Lung (tissue), 11 donors: ENCODE measurements at regions not wholly inside any gene's neighbourhood (a gene's known extent, or its start where the extent isn't known, plus 50 kb on each side); places are given as distances from the start of the nearest gene placed in this dataset.
A peak's percentile ranks its signal among the peaks of the same experiment; 100 is the strongest.

Source experiments
- ATAC-seq: fragments of 200-7000 bp; cut with Tn5 transposase; one replicate; pipeline ENCODE4 v1.9.1; 2020; ENCODE audit warnings: moderate number of reproducible peaks; ENCODE audit not compliant: insufficient read depth, low FRiP score
- DNase-seq, 3 donors: peaks; one replicate each; pipeline ENCODE4 v3.0.0-alpha.2; 2013 to 2017
- H3K27ac ChIP-seq, 2 donors: one replicate each; pipeline ENCODE4 v1.5.1; 2013; ENCODE audit warnings: mild to moderate bottlenecking in 2 of 2, moderate library complexity in 2 of 2, control low read depth in 1 of 2, inconsistent platforms in 1 of 2, low read depth in 1 of 2, low read length in 1 of 2
- H3K27me3 ChIP-seq, 3 donors: one replicate each; pipeline ENCODE4 v1.5.1; 2013; ENCODE audit warnings: low read length in 2 of 3; ENCODE audit not compliant: control insufficient read depth in 3 of 3, insufficient read depth in 3 of 3
- H3K36me3 ChIP-seq, 4 donors: one replicate each; pipeline ENCODE4 v1.5.1; 2013; ENCODE audit warnings: low read length in 4 of 4, mild to moderate bottlenecking in 1 of 4, moderate library complexity in 1 of 4; ENCODE audit not compliant: control insufficient read depth in 4 of 4, insufficient read depth in 4 of 4
- H3K4me1 ChIP-seq, 5 donors: one replicate each; pipeline ENCODE4 v1.5.1; 2013; ENCODE audit warnings: low read length in 5 of 5, mild to moderate bottlenecking in 2 of 5, moderate library complexity in 1 of 5; ENCODE audit not compliant: control insufficient read depth in 5 of 5, insufficient read depth in 5 of 5
- H3K4me3 ChIP-seq: one replicate; pipeline ENCODE4 v1.5.1; 2013; ENCODE audit warnings: mild to moderate bottlenecking, control low read depth, moderate library complexity
- H3K9ac ChIP-seq, 2 donors: one replicate each; pipeline ENCODE4 v1.5.1; 2013; ENCODE audit warnings: low read length in 2 of 2, control low read depth in 1 of 2; ENCODE audit not compliant: insufficient read depth in 1 of 2
- H3K9me3 ChIP-seq, 4 donors: one replicate each; pipeline ENCODE4 v1.5.1; 2013; ENCODE audit warnings: low read length in 3 of 4, mild to moderate bottlenecking in 1 of 4, moderate library complexity in 1 of 4; ENCODE audit not compliant: control insufficient read depth in 4 of 4, insufficient read depth in 3 of 4
- CTCF ChIP-seq: IDR thresholded peaks from 2 replicates; pipeline ENCODE4 v1.5.1; 2012; ENCODE audit warnings: mild to moderate bottlenecking; ENCODE audit errors: control extremely low read depth, extremely low read depth
- WGBS, 2 donors: extraction: QIAGEN DNeasy Blood & Tissue Kit; methylation state at CpG; one replicate each; pipeline ENCODE4 v1.1.7; 2013; 5-methylcytosine and 5-hydroxymethylcytosine counted together
- donor health status: control.
- donor health status: control.
- donor health status: Bipolar disorder and iron deficiency.
- donor health status: healthy.
- donor health status: DM: yes; HTN: yes; CAD: no.

GRCh38 chr5:114056185-114056538 is 305.7 kb upstream of the KCNN2 start:
- Histone ChIP-seq H3K4me1 (peaks cover 0 to 11% (median 0%) of the 10 kb centered on the region in 5 donors), H3K36me3 (no peaks in the 10 kb centered on the region), H3K9ac (peak overlapping the region in 1 of 2 donors; percentile 26), H3K27ac (peak overlapping the region in 1 of 2 donors; percentile 62), H3K4me3 (no peak overlapping the region), H3K27me3 (peaks cover 0 to 8% (median 3%) of the 10 kb centered on the region in 3 donors), H3K9me3 (no peaks in the 10 kb centered on the region)
- 12 to 13% methylated on average over 26 of the region's 26 CpGs for WGBS, 2 donors
- ATAC-seq (no peak), DNase-seq (peak in 1 of 3 donors; percentile 23)
- no peak for TF ChIP-seq CTCF

- TF ChIP-seq CTCF = no peak
- Histone ChIP-seq H3K4me1 (no peaks in the 10 kb centered on the region), H3K9me3 (no peaks in the 10 kb centered on the region), H3K27ac (no peak overlapping the region), H3K36me3 (no peaks in the 10 kb centered on the region), H3K27me3 (peaks cover 0 to 5% (median 3%) of the 10 kb centered on the region in 3 donors), H3K4me3 (no peak overlapping the region), H3K9ac (no peak overlapping the region)
- ATAC-seq (no peak), DNase-seq (no peak)
Observed at GRCh38 chr5:114060866-114061265, 301.0 kb upstream of the KCNN2 start.

GRCh38 chr5:114062932-114063867 is 298.7 kb upstream of the KCNN2 start:
- ATAC-seq (no peak), DNase-seq (no peak)
- Histone ChIP-seq H3K27me3 (no peaks in the 10 kb centered on the region), H3K9ac (no peak overlapping the region), H3K4me3 (no peak overlapping the region), H3K4me1 (no peaks in the 10 kb centered on the region), H3K9me3 (no peaks in the 10 kb centered on the region), H3K36me3 (no peaks in the 10 kb centered on the region), H3K27ac (no peak overlapping the region)
- TF ChIP-seq CTCF = no peak
